Activated T-cell treated with anti-CD3 and anti-CD28 coated beads, Interleukin-2, amount 50 U/mL, for 72 hours (primary cell): ENCODE measurements at regions not wholly inside any gene's neighbourhood (a gene's known extent, or its start where the extent isn't known, plus 50 kb on each side); places are given as distances from the start of the nearest gene placed in this dataset.

Experiments used
- ATAC-seq, 2 donors: fragments of 150-1000 bp; cut with Tn5 transposase; replicated peaks in 1 of 2; 2 replicates each; pipeline ENCODE4 v1.10.0; 2021; ENCODE audit warnings: moderate library complexity in 2 of 2, mild to moderate bottlenecking in 1 of 2
- DNase-seq, 2 donors: peaks; one replicate each; pipeline ENCODE4 v3.0.0; 2021 to 2022; ENCODE audit warnings: mixed read lengths in 1 of 2
- H3K27ac Mint-ChIP-seq: one replicate; pipeline ENCODE4 v1.8.0; 2022; ENCODE audit warnings: mild to moderate bottlenecking, moderate library complexity, mixed read lengths
- H3K27me3 Mint-ChIP-seq: one replicate; pipeline ENCODE4 v1.8.0; 2022; ENCODE audit warnings: low read depth, mixed read lengths
- H3K36me3 Mint-ChIP-seq, 2 donors: one replicate each; pipeline ENCODE4 v1.8.0; 2022; ENCODE audit warnings: mixed read lengths in 2 of 2, mild to moderate bottlenecking in 1 of 2; ENCODE audit not compliant: insufficient read depth in 2 of 2
- H3K4me1 Mint-ChIP-seq: one replicate; pipeline ENCODE4 v1.8.0; 2022; ENCODE audit warnings: low read depth, mixed read lengths
- H3K4me3 Mint-ChIP-seq, 2 donors: one replicate each; pipeline ENCODE4 v1.8.0; 2022; ENCODE audit warnings: mild to moderate bottlenecking in 2 of 2, mixed read lengths in 2 of 2, moderate library complexity in 2 of 2
- H3K9me3 Mint-ChIP-seq, 2 donors: one replicate each; pipeline ENCODE4 v1.8.0; 2022; ENCODE audit warnings: mixed read lengths in 2 of 2

DNA sequence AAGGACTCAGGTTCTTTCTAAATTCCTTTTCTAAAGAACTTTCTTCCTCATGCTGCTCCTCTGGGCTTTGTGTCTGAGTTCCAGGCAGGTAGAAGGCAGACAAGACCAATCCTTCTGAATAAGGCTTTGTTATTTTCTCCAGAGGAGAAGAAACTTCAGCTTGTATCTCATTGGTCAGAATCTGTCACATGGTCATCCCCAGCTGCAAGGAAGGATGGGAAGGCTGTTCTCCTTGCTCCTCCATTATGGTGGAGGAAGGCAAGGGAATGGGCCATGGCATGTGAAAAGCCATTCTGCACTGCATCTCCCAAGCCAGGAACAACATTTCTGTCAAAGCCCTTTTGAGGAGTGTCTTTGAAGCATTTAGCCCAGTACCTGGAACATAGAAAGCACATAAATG, 50.6 kb upstream of the NTPCR start:
- ATAC-seq (no peak), DNase-seq (no peak)
- Mint-ChIP-seq H3K36me3 (no peaks in the 10 kb centered on the region), H3K9me3 (no peaks in the 10 kb centered on the region), H3K27ac (no peak overlapping the region), H3K27me3 (peaks cover 4% of the 10 kb centered on the region), H3K4me1 (peaks cover 6% of the 10 kb centered on the region), H3K4me3 (no peak overlapping the region)
